ENCODE measurements at regions not wholly inside any gene's neighbourhood (a gene's known extent, or its start where the extent isn't known, plus 50 kb on each side); places are given as distances from the start of the nearest gene placed in this dataset.
"Not testable (repeated sequence)": the region's sequence is repeated elsewhere in the genome, so short reads cannot be mapped to it uniquely, and the experiment has no call there.

DNA sequence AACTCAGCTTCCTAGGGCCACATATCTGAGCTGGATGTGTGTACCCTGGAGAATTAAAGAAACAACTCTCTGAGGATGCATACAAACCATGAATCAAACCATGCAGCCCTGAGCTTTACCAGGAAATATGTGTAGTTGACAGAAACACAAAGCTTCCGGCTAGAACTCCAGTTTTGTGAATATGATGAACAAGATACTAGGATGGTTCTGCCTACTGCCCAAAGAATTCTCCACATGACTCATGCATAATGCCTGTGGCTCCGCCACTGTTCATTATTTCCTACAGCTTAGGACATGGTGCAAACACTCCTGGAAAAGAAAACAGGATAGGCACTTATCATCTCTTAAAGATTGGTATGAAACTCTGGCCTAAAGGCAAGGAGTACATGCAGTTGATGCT lies 343.4 kb downstream of the DNAH5 start:
- H3K4me1 ChIP-seq (ENCODE audit: control insufficient read depth in 2 of 2, insufficient read depth in 2 of 2, low read length in 2 of 2), result no peaks in the 10 kb centered on the region
- no peak overlapping the region for H3K27ac ChIP-seq (ENCODE audit: low read depth in 2 of 2, low read length in 2 of 2)
- no peaks in the 10 kb centered on the region for H3K36me3 ChIP-seq (ENCODE audit: control insufficient read depth in 2 of 2, insufficient read depth in 2 of 2, low read length in 2 of 2)
- H3K9ac ChIP-seq (ENCODE audit: low read depth in 1 of 2, low read length in 2 of 2), result no peak overlapping the region
- peaks cover 0 to 4% of the 10 kb centered on the region in 2 donors for H3K9me3 ChIP-seq (ENCODE audit: control insufficient read depth in 2 of 2, low read length in 2 of 2)
- no peaks in the 10 kb centered on the region for H3K27me3 ChIP-seq (ENCODE audit: control insufficient read depth in 2 of 2, insufficient read depth in 2 of 2, low read length in 2 of 2)
- no peak overlapping the region for H3K4me3 ChIP-seq (ENCODE audit: low read length in 2 of 2)

GRCh38 chr5:13595978-13596377 lies 348.5 kb downstream of the DNAH5 start:
- Histone ChIP-seq H3K36me3 (ENCODE audit: control insufficient read depth in 2 of 2, insufficient read depth in 2 of 2, low read length in 2 of 2) (no peaks in the 10 kb centered on the region), H3K9me3 (ENCODE audit: control insufficient read depth in 2 of 2, low read length in 2 of 2) (no peaks in the 10 kb centered on the region), H3K27me3 (ENCODE audit: control insufficient read depth in 2 of 2, insufficient read depth in 2 of 2, low read length in 2 of 2) (no peaks in the 10 kb centered on the region), H3K4me3 (ENCODE audit: low read length in 2 of 2) (no peak overlapping the region), H3K9ac (ENCODE audit: low read depth in 1 of 2, low read length in 2 of 2) (no peak overlapping the region), H3K27ac (ENCODE audit: low read depth in 2 of 2, low read length in 2 of 2) (no peak overlapping the region), H3K4me1 (ENCODE audit: control insufficient read depth in 2 of 2, insufficient read depth in 2 of 2, low read length in 2 of 2) (no peaks in the 10 kb centered on the region)

- H3K27ac ChIP-seq (ENCODE audit: low read depth in 2 of 2, low read length in 2 of 2), result no peak overlapping the region
- no peak overlapping the region for H3K9ac ChIP-seq (ENCODE audit: low read depth in 1 of 2, low read length in 2 of 2)
- no peaks in the 10 kb centered on the region for H3K36me3 ChIP-seq (ENCODE audit: control insufficient read depth in 2 of 2, insufficient read depth in 2 of 2, low read length in 2 of 2)
- no peaks in the 10 kb centered on the region for H3K9me3 ChIP-seq (ENCODE audit: control insufficient read depth in 2 of 2, low read length in 2 of 2)
- no peak overlapping the region for H3K4me3 ChIP-seq (ENCODE audit: low read length in 2 of 2)
- H3K27me3 ChIP-seq (ENCODE audit: control insufficient read depth in 2 of 2, insufficient read depth in 2 of 2, low read length in 2 of 2), result no peaks in the 10 kb centered on the region
- no peaks in the 10 kb centered on the region for H3K4me1 ChIP-seq (ENCODE audit: control insufficient read depth in 2 of 2, insufficient read depth in 2 of 2, low read length in 2 of 2)
Measured at GRCh38 chr5:13591621-13592020, 352.9 kb downstream of the DNAH5 start.

DNA sequence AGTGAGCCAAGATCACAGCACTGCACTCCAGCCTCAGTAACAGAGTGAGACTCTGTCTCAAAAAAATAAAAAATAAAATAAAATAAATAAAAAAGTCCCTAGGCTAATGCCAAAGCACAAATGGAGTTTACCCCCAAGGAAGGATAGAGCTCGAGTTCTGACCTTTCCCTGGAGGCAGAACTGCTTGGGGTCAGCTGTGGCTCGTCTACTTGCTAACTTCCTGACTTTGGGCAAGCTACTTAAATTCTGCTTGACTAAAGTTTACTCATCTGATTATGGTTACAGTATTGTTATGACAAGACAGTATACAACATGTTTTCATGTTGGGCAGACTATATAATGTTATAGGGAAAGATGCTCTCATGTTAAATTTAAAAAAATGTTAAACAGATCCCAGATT lies 359.2 kb downstream of the DNAH5 start:
- H3K9me3 ChIP-seq (ENCODE audit: control insufficient read depth in 2 of 2, low read length in 2 of 2), result no peaks in the 10 kb centered on the region
- H3K27ac ChIP-seq (ENCODE audit: low read depth in 2 of 2, low read length in 2 of 2), result no peak overlapping the region
- H3K4me3 ChIP-seq (ENCODE audit: low read length in 2 of 2), result no peak overlapping the region
- H3K27me3 ChIP-seq (ENCODE audit: control insufficient read depth in 2 of 2, insufficient read depth in 2 of 2, low read length in 2 of 2), result no peaks in the 10 kb centered on the region
- no peaks in the 10 kb centered on the region for H3K36me3 ChIP-seq (ENCODE audit: control insufficient read depth in 2 of 2, insufficient read depth in 2 of 2, low read length in 2 of 2)
- no peak overlapping the region for H3K9ac ChIP-seq (ENCODE audit: low read depth in 1 of 2, low read length in 2 of 2)
- H3K4me1 ChIP-seq (ENCODE audit: control insufficient read depth in 2 of 2, insufficient read depth in 2 of 2, low read length in 2 of 2), result no peaks in the 10 kb centered on the region

DNA sequence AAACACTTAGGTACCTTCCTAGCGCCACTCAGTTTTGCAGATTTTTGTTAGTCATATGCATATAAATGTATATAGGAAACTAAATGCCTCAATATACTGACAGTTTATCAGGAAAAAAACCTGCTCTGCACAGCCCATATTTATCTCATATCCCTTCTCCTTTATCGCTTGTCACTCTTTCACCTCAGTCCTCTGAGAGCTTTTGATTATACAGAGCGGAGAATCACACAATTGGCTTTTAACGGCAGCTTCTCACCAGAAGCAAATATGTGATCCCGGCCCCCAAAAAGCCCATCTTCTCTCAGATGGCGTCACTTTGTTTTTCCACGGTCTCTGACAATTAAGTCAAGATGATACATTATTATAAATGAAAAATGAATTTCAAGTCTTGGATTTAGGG lies 362.6 kb downstream of the DNAH5 start:
- H3K4me1 ChIP-seq (ENCODE audit: control insufficient read depth in 2 of 2, insufficient read depth in 2 of 2, low read length in 2 of 2), result no peaks in the 10 kb centered on the region
- H3K4me3 ChIP-seq (ENCODE audit: low read length in 2 of 2), result no peak overlapping the region
- H3K27me3 ChIP-seq (ENCODE audit: control insufficient read depth in 2 of 2, insufficient read depth in 2 of 2, low read length in 2 of 2), result no peaks in the 10 kb centered on the region
- peaks cover 0 to 4% of the 10 kb centered on the region in 2 donors for H3K9me3 ChIP-seq (ENCODE audit: control insufficient read depth in 2 of 2, low read length in 2 of 2)
- no peak overlapping the region for H3K27ac ChIP-seq (ENCODE audit: low read depth in 2 of 2, low read length in 2 of 2)
- no peaks in the 10 kb centered on the region for H3K36me3 ChIP-seq (ENCODE audit: control insufficient read depth in 2 of 2, insufficient read depth in 2 of 2, low read length in 2 of 2)
- no peak overlapping the region for H3K9ac ChIP-seq (ENCODE audit: low read depth in 1 of 2, low read length in 2 of 2)

DNA sequence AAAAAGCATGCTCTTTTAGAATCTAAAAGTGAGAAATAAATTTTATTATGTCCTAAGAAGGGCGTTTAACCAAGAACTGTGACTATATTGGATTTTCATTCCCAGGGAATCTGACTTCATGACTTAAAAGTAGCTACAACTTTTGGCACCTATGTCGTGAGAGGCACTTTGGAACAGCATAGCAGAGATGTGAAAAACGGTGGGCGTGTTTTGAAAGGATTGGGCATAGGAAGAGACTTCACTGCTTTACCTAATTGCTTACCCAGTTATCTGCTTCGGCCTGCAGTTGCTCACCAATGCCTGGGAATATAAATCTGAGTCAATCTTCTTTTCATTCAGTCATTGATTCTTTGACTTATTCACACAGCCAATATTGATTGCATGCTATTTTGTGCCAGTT lies 363.4 kb downstream of the DNAH5 start:
- H3K4me1 ChIP-seq (ENCODE audit: control insufficient read depth in 2 of 2, insufficient read depth in 2 of 2, low read length in 2 of 2), result no peaks in the 10 kb centered on the region
- no peak overlapping the region for H3K4me3 ChIP-seq (ENCODE audit: low read length in 2 of 2)
- H3K27ac ChIP-seq (ENCODE audit: low read depth in 2 of 2, low read length in 2 of 2), result no peak overlapping the region
- no peak overlapping the region for H3K9ac ChIP-seq (ENCODE audit: low read depth in 1 of 2, low read length in 2 of 2)
- no peaks in the 10 kb centered on the region for H3K27me3 ChIP-seq (ENCODE audit: control insufficient read depth in 2 of 2, insufficient read depth in 2 of 2, low read length in 2 of 2)
- no peaks in the 10 kb centered on the region for H3K36me3 ChIP-seq (ENCODE audit: control insufficient read depth in 2 of 2, insufficient read depth in 2 of 2, low read length in 2 of 2)
- H3K9me3 ChIP-seq (ENCODE audit: control insufficient read depth in 2 of 2, low read length in 2 of 2), result peaks cover 0 to 4% of the 10 kb centered on the region in 2 donors

- no peak overlapping the region for H3K4me3 ChIP-seq (ENCODE audit: low read length in 2 of 2)
- H3K9ac ChIP-seq (ENCODE audit: low read depth in 1 of 2, low read length in 2 of 2), result no peak overlapping the region
- peaks cover 0 to 4% of the 10 kb centered on the region in 2 donors for H3K9me3 ChIP-seq (ENCODE audit: control insufficient read depth in 2 of 2, low read length in 2 of 2)
- no peaks in the 10 kb centered on the region for H3K4me1 ChIP-seq (ENCODE audit: control insufficient read depth in 2 of 2, insufficient read depth in 2 of 2, low read length in 2 of 2)
- H3K36me3 ChIP-seq (ENCODE audit: control insufficient read depth in 2 of 2, insufficient read depth in 2 of 2, low read length in 2 of 2), result no peaks in the 10 kb centered on the region
- no peaks in the 10 kb centered on the region for H3K27me3 ChIP-seq (ENCODE audit: control insufficient read depth in 2 of 2, insufficient read depth in 2 of 2, low read length in 2 of 2)
- no peak overlapping the region for H3K27ac ChIP-seq (ENCODE audit: low read depth in 2 of 2, low read length in 2 of 2)
Measured at GRCh38 chr5:13580058-13580457, 364.4 kb downstream of the DNAH5 start.

- not testable (repeated sequence) for H3K27ac ChIP-seq (ENCODE audit: low read depth in 2 of 2, low read length in 2 of 2); H3K9me3 ChIP-seq (ENCODE audit: control insufficient read depth in 2 of 2, low read length in 2 of 2); H3K9ac ChIP-seq (ENCODE audit: low read depth in 1 of 2, low read length in 2 of 2); H3K27me3 ChIP-seq (ENCODE audit: control insufficient read depth in 2 of 2, insufficient read depth in 2 of 2, low read length in 2 of 2); H3K4me3 ChIP-seq (ENCODE audit: low read length in 2 of 2); H3K36me3 ChIP-seq (ENCODE audit: control insufficient read depth in 2 of 2, insufficient read depth in 2 of 2, low read length in 2 of 2); H3K4me1 ChIP-seq (ENCODE audit: control insufficient read depth in 2 of 2, insufficient read depth in 2 of 2, low read length in 2 of 2)
Measured at GRCh38 chr5:13579091-13579490, 365.4 kb downstream of the DNAH5 start.

DNA sequence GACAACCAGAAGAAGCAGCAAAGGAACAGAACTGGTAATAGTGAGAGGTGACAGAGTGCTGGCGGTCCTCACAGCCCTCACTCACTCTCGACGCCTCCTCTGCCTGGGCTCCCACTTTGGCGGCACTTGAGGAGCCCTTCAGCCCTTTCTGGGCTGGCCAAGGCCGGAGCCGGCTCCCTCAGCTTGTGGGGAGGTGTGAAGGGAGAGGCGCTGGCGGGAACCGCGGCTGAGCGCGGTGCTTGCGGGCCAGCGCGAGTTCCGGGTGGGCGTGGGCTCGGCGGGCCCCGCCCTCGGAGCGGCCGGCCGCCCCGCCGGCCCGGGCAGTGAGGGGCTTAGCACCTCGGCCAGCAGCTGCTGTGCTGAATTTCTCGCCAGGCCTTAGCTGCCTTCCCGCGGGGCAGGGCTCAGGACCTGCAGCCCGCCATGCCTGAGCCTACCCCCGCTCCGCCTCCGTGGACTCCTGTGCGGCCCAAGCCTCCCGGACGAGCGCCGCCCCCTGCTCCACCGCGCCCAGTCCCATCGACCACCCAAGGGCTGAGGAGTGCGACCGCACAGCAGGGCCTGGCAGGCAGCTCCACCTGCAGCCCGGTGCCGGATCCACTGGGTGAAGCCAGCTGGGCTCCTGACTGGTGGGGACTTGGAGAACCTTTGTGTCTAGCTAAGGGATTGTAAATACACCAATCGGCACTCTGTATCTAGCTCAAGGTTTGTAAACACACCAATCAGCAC lies 366.0 kb downstream of the DNAH5 start:
- H3K9me3 ChIP-seq (ENCODE audit: control insufficient read depth in 2 of 2, low read length in 2 of 2); H3K4me3 ChIP-seq (ENCODE audit: low read length in 2 of 2); H3K4me1 ChIP-seq (ENCODE audit: control insufficient read depth in 2 of 2, insufficient read depth in 2 of 2, low read length in 2 of 2); H3K36me3 ChIP-seq (ENCODE audit: control insufficient read depth in 2 of 2, insufficient read depth in 2 of 2, low read length in 2 of 2); H3K9ac ChIP-seq (ENCODE audit: low read depth in 1 of 2, low read length in 2 of 2); H3K27me3 ChIP-seq (ENCODE audit: control insufficient read depth in 2 of 2, insufficient read depth in 2 of 2, low read length in 2 of 2); H3K27ac ChIP-seq (ENCODE audit: low read depth in 2 of 2, low read length in 2 of 2): not testable (repeated sequence)

DNA sequence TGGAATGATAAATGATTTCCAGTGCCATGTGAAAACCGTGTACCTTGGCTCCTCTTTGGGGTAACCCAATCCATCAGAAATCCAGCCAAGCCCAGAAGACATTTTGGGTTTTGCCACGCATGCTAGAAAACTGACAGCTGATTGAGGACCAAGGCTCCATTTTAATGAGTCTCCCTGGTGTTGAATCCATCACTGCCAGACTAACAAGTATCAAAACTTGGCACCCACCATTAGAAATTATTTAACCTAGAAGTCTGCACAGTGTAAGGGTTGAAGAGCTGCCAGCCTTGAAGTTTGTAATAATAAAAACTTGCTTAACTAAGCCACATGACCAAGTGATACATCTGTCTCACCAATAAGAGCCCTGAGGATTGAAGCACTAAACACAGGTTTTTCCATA lies 369.9 kb downstream of the DNAH5 start:
- Histone ChIP-seq H3K9ac (ENCODE audit: low read depth in 1 of 2, low read length in 2 of 2) (no peak overlapping the region), H3K4me3 (ENCODE audit: low read length in 2 of 2) (no peak overlapping the region), H3K4me1 (ENCODE audit: control insufficient read depth in 2 of 2, insufficient read depth in 2 of 2, low read length in 2 of 2) (no peaks in the 10 kb centered on the region), H3K27me3 (ENCODE audit: control insufficient read depth in 2 of 2, insufficient read depth in 2 of 2, low read length in 2 of 2) (no peaks in the 10 kb centered on the region), H3K27ac (ENCODE audit: low read depth in 2 of 2, low read length in 2 of 2) (no peak overlapping the region), H3K9me3 (ENCODE audit: control insufficient read depth in 2 of 2, low read length in 2 of 2) (peaks cover 0 to 2% of the 10 kb centered on the region in 2 donors), H3K36me3 (ENCODE audit: control insufficient read depth in 2 of 2, insufficient read depth in 2 of 2, low read length in 2 of 2) (no peaks in the 10 kb centered on the region)

- no peak overlapping the region for H3K27ac ChIP-seq (ENCODE audit: low read depth in 2 of 2, low read length in 2 of 2)
- H3K27me3 ChIP-seq (ENCODE audit: control insufficient read depth in 2 of 2, insufficient read depth in 2 of 2, low read length in 2 of 2), result no peaks in the 10 kb centered on the region
- H3K9me3 ChIP-seq (ENCODE audit: control insufficient read depth in 2 of 2, low read length in 2 of 2), result peaks cover 0 to 2% of the 10 kb centered on the region in 2 donors
- H3K36me3 ChIP-seq (ENCODE audit: control insufficient read depth in 2 of 2, insufficient read depth in 2 of 2, low read length in 2 of 2), result no peaks in the 10 kb centered on the region
- no peak overlapping the region for H3K9ac ChIP-seq (ENCODE audit: low read depth in 1 of 2, low read length in 2 of 2)
- no peaks in the 10 kb centered on the region for H3K4me1 ChIP-seq (ENCODE audit: control insufficient read depth in 2 of 2, insufficient read depth in 2 of 2, low read length in 2 of 2)
- no peak overlapping the region for H3K4me3 ChIP-seq (ENCODE audit: low read length in 2 of 2)
Measured at GRCh38 chr5:13572163-13572562, 372.3 kb downstream of the DNAH5 start.

All from mucosa of rectum (tissue), 2 donors.